Neural progenitor cell (in vitro differentiated cells): ENCODE measurements at regions not wholly inside any gene's neighbourhood (a gene's known extent, or its start where the extent isn't known, plus 50 kb on each side); places are given as distances from the start of the nearest gene placed in this dataset.

Experiments used
- DNase-seq: peaks from one replicate; pipeline ENCODE4 v3.0.0-alpha.2; 2016; ENCODE audit warnings: low spot score
- H2AFZ ChIP-seq: fragments of 200-600 bp; sonication (generic); replicated peaks from 2 replicates; pipeline ENCODE4 v1.6.1; 2016; ENCODE audit warnings: antibody characterized with exemption
- H3F3A ChIP-seq: fragments of 200-600 bp; sonication (generic); 2 replicates; pipeline ENCODE4 v1.6.1; 2016; ENCODE audit warnings: antibody characterized with exemption, low read depth
- H3K27ac ChIP-seq: fragments of 200-600 bp; sonication (generic); 2 replicates; pipeline ENCODE4 v1.5.1; 2016; ENCODE audit warnings: mild to moderate bottlenecking
- H3K27me3 ChIP-seq: fragments of 200-600 bp; sonication (generic); 2 replicates; pipeline ENCODE4 v1.6.1; 2016; ENCODE audit warnings: mild to moderate bottlenecking, moderate library complexity
- H3K36me3 ChIP-seq: fragments of 200-600 bp; sonication (generic); 2 replicates; pipeline ENCODE4 v1.5.1; 2016
- H3K4me1 ChIP-seq: fragments of 200-600 bp; sonication (generic); 2 replicates; pipeline ENCODE4 v1.6.1; 2016; ENCODE audit warnings: mixed run types
- H3K4me2 ChIP-seq: fragments of 200-600 bp; sonication (generic); 2 replicates; pipeline ENCODE4 v1.6.1; 2016
- H3K4me3 ChIP-seq: fragments of 200-600 bp; sonication (generic); 2 replicates; pipeline ENCODE4 v1.5.1; 2016
- H3K79me2 ChIP-seq: fragments of 200-600 bp; sonication (generic); 2 replicates; pipeline ENCODE4 v1.6.1; 2016; ENCODE audit warnings: low read depth
- H3K9ac ChIP-seq: fragments of 200-600 bp; sonication (generic); 2 replicates; pipeline ENCODE4 v1.6.1; 2016
- H3K9me3 ChIP-seq: fragments of 200-600 bp; sonication (generic); 2 replicates; pipeline ENCODE4 v1.5.1; 2016; ENCODE audit warnings: low read depth
- H4K20me1 ChIP-seq: fragments of 200-600 bp; sonication (generic); 2 replicates; pipeline ENCODE4 v1.6.1; 2016; ENCODE audit warnings: low read depth
- H3K27ac Mint-ChIP-seq: 3 replicates; pipeline ENCODE4 v1.8.0; 2021; ENCODE audit warnings: mixed read lengths
- H3K27me3 Mint-ChIP-seq: 2 replicates; pipeline ENCODE4 v1.8.0; 2022; ENCODE audit warnings: low read depth, mild to moderate bottlenecking, inconsistent platforms, moderate library complexity, mixed read lengths; ENCODE audit not compliant: insufficient read depth
- H3K36me3 Mint-ChIP-seq: 3 replicates; pipeline ENCODE4 v1.8.0; 2021; ENCODE audit warnings: mixed read lengths
- H3K4me1 Mint-ChIP-seq: 3 replicates; pipeline ENCODE4 v1.8.0; 2021; ENCODE audit warnings: mixed read lengths
- H3K4me3 Mint-ChIP-seq: 3 replicates; pipeline ENCODE4 v1.8.0; 2021; ENCODE audit warnings: mild to moderate bottlenecking, moderate library complexity, mixed read lengths
- H3K9me3 Mint-ChIP-seq: 3 replicates; pipeline ENCODE4 v1.8.0; 2020; ENCODE audit warnings: mixed read lengths
- EZH2 ChIP-seq: fragments of 200-600 bp; sonication (generic); IDR thresholded peaks from 2 replicates; pipeline ENCODE4 v1.6.1; 2017; ENCODE audit warnings: antibody characterized with exemption, mild to moderate bottlenecking, moderate library complexity
- EZH2phosphoT487 ChIP-seq: fragments of 200-600 bp; sonication (generic); IDR thresholded peaks from 2 replicates; pipeline ENCODE4 v1.6.1; 2017; ENCODE audit warnings: antibody characterized with exemption
- TF ChIP-seq, protein P1 (sequence below): fragments of 200-600 bp; sonication (generic); IDR thresholded peaks from 2 replicates; pipeline ENCODE4 v1.5.1; 2017; ENCODE audit warnings: antibody characterized with exemption, mild to moderate bottlenecking

DNA sequence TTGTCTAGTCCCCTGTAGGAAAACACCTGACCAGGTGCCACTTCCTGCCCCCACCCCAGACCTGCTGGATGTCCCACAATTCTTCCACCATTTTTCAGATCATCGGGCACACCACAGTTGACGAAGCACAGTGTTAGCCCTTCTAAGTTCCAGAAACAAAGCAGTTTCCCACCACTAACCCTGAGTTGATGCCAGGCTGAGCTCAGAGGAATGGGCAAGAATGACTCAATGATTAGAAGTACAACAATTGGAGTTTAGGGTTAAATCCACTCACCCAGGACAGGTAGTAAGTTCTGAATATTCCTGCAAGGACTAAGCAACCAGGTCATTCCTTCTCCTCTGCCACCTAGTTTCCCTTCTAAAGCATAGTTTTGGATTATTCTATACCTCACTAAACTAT lies 979.8 kb downstream of the BCL11B start:
- Histone ChIP-seq H3K9me3 (no peaks in the 10 kb centered on the region), H3K27ac (no peak overlapping the region), H3K4me2 (no peak overlapping the region), H3K27me3 (no peaks in the 10 kb centered on the region), H3F3A (no peaks in the 10 kb centered on the region), H3K36me3 (no peaks in the 10 kb centered on the region), H2AFZ (no peak overlapping the region), H3K4me3 (no peak overlapping the region), H3K4me1 (no peaks in the 10 kb centered on the region), H4K20me1 (no peaks in the 10 kb centered on the region), H3K79me2 (no peaks in the 10 kb centered on the region), H3K9ac (no peak overlapping the region)
- TF ChIP-seq, protein P1, sequence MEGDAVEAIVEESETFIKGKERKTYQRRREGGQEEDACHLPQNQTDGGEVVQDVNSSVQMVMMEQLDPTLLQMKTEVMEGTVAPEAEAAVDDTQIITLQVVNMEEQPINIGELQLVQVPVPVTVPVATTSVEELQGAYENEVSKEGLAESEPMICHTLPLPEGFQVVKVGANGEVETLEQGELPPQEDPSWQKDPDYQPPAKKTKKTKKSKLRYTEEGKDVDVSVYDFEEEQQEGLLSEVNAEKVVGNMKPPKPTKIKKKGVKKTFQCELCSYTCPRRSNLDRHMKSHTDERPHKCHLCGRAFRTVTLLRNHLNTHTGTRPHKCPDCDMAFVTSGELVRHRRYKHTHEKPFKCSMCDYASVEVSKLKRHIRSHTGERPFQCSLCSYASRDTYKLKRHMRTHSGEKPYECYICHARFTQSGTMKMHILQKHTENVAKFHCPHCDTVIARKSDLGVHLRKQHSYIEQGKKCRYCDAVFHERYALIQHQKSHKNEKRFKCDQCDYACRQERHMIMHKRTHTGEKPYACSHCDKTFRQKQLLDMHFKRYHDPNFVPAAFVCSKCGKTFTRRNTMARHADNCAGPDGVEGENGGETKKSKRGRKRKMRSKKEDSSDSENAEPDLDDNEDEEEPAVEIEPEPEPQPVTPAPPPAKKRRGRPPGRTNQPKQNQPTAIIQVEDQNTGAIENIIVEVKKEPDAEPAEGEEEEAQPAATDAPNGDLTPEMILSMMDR = no peak
- TF ChIP-seq EZH2 (no peak), EZH2phosphoT487 (no peak)
- Mint-ChIP-seq H3K27me3 (peaks cover 2% of the 10 kb centered on the region), H3K4me3 (no peak overlapping the region), H3K4me1 (no peaks in the 10 kb centered on the region), H3K36me3 (no peaks in the 10 kb centered on the region), H3K9me3 (peaks cover 2% of the 10 kb centered on the region), H3K27ac (no peak overlapping the region)
- no peak for DNase-seq

DNA sequence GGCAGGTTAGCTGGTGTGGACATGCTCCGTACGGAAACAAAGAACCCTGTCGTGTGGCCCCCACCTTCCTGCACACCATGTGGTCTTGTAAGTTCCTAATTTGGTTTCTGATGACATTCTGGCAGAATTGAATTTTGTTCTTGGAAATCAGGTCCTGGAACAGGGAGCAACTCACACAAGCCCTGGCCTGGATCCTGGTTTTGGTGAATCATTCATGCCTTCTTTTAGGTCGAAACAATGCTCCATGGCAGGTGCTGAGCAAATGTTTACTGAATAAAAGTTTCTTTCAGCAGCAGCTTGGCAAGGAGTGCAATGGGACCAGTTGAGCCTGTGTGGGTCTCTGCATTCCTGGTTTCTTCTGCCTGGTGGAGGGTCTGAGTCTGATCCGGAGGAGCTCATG lies 978.4 kb downstream of the BCL11B start:
- H3K27me3 ChIP-seq = no peaks in the 10 kb centered on the region
- H3K79me2 ChIP-seq = no peaks in the 10 kb centered on the region
- Mint-ChIP-seq H3K27me3 (peaks cover 7% of the 10 kb centered on the region), H3K27ac (no peak overlapping the region), H3K9me3 (peaks cover 4% of the 10 kb centered on the region), H3K36me3 (no peaks in the 10 kb centered on the region), H3K4me3 (no peak overlapping the region), H3K4me1 (no peaks in the 10 kb centered on the region)
- H3K9ac ChIP-seq = no peak overlapping the region
- no peak for DNase-seq
- H4K20me1 ChIP-seq = no peaks in the 10 kb centered on the region
- no peaks in the 10 kb centered on the region for H3K36me3 ChIP-seq
- no peak overlapping the region for H3K27ac ChIP-seq
- no peaks in the 10 kb centered on the region for H3K9me3 ChIP-seq
- no peaks in the 10 kb centered on the region for H3K4me1 ChIP-seq
- H3F3A ChIP-seq = no peaks in the 10 kb centered on the region
- TF ChIP-seq, protein P1 = no peak
- TF ChIP-seq EZH2 = no peak
- TF ChIP-seq EZH2phosphoT487 = no peak
- H3K4me2 ChIP-seq = no peak overlapping the region
- H2AFZ ChIP-seq = peak overlapping the region; percentile 55
- H3K4me3 ChIP-seq = no peak overlapping the region

DNA sequence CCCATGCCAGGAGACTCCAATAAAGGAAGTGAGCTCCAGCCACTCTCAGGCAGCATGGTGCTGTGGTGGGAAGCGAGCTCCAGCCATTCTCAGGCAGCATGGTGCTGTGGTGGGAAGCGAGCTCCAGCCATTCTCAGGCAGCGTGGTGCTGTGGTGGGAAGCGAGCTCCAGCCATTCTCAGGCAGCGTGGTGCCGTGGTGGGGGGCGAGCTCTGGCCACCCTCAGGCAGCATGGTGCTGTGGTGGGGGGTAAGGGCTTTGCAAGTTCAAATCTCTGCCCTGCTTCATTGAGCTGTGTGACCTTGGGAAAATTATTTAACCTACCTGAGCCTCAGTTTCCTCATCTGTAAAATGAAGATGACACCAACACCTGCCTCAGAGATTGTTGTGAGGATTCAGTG lies 975.1 kb downstream of the BCL11B start:
- Mint-ChIP-seq H3K27ac (no peak overlapping the region), H3K27me3 (peaks cover 7% of the 10 kb centered on the region), H3K36me3 (no peaks in the 10 kb centered on the region), H3K9me3 (peaks cover 4% of the 10 kb centered on the region), H3K4me1 (no peaks in the 10 kb centered on the region), H3K4me3 (no peak overlapping the region)
- no peak overlapping the region for H3K9ac ChIP-seq
- H3F3A ChIP-seq = no peaks in the 10 kb centered on the region
- H3K36me3 ChIP-seq = no peaks in the 10 kb centered on the region
- H4K20me1 ChIP-seq = no peaks in the 10 kb centered on the region
- H3K4me1 ChIP-seq = no peaks in the 10 kb centered on the region
- no peak overlapping the region for H3K4me3 ChIP-seq
- no peak overlapping the region for H3K4me2 ChIP-seq
- no peaks in the 10 kb centered on the region for H3K79me2 ChIP-seq
- TF ChIP-seq, protein P1 = no peak
- TF ChIP-seq EZH2 = no peak
- DNase-seq = no peak
- H3K27me3 ChIP-seq = no peaks in the 10 kb centered on the region
- H3K27ac ChIP-seq = no peak overlapping the region
- no peaks in the 10 kb centered on the region for H3K9me3 ChIP-seq
- H2AFZ ChIP-seq = no peak overlapping the region

DNA sequence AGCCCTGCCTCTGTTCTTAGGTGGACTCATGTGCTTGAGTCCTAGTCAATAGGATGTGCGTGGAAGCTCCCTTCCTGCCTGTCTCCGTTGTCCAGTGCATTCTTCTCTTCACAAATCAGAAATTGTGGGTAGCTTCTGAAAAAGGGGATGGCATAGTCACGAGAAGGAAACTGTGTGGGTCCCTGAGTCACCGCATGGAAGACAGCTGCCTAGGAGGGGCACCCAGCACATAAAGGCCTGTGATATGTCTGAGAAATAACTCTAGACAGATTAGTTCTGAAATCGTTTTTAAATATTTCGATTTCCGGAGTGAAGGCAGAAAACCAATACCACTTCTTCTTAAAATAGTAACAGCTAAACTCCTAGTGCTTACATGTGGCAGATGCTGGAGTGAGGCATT lies 974.4 kb downstream of the BCL11B start:
- no peaks in the 10 kb centered on the region for H3K36me3 Mint-ChIP-seq
- Histone ChIP-seq H2AFZ (no peak overlapping the region), H3K4me1 (no peaks in the 10 kb centered on the region), H4K20me1 (no peaks in the 10 kb centered on the region), H3F3A (no peaks in the 10 kb centered on the region), H3K9me3 (no peaks in the 10 kb centered on the region), H3K79me2 (no peaks in the 10 kb centered on the region), H3K27me3 (no peaks in the 10 kb centered on the region), H3K27ac (no peak overlapping the region), H3K9ac (no peak overlapping the region), H3K36me3 (no peaks in the 10 kb centered on the region), H3K4me3 (no peak overlapping the region), H3K4me2 (no peak overlapping the region)
- H3K4me3 Mint-ChIP-seq = no peak overlapping the region
- TF ChIP-seq, protein P1 = no peak
- TF ChIP-seq EZH2phosphoT487 (no peak), EZH2 (no peak)
- no peaks in the 10 kb centered on the region for H3K4me1 Mint-ChIP-seq
- peaks cover 2% of the 10 kb centered on the region for H3K9me3 Mint-ChIP-seq
- DNase-seq = no peak
- peaks cover 7% of the 10 kb centered on the region for H3K27me3 Mint-ChIP-seq
- H3K27ac Mint-ChIP-seq = no peak overlapping the region
